ENCODE measurements at regions not wholly inside any gene's neighbourhood (a gene's known extent, or its start where the extent isn't known, plus 50 kb on each side); places are given as distances from the start of the nearest gene placed in this dataset.

GRCh38 chr2:220057916-220058315 lies 430.5 kb downstream of the SLC4A3 start:
- intact Hi-C loops (cut with micrococcal nuclease), result no loop called here
- ATAC-seq, result no peak
- DNase-seq, result no peak

GRCh38 chr2:220064111-220065030 lies 436.9 kb downstream of the SLC4A3 start:
- DNase-seq (no peak), ATAC-seq (no peak)
- intact Hi-C loops (cut with micrococcal nuclease), result no loop called here

- ATAC-seq, result no peak
- intact Hi-C loops (cut with micrococcal nuclease), result no loop called here
- DNase-seq, result no peak
Measured at GRCh38 chr2:220065581-220065980, 438.2 kb downstream of the SLC4A3 start.

GRCh38 chr2:220068846-220069245 lies 441.4 kb downstream of the SLC4A3 start:
- ATAC-seq, result no peak

GRCh38 chr2:220070349-220070748 lies 442.9 kb downstream of the SLC4A3 start:
- intact Hi-C loops (cut with micrococcal nuclease), result no loop called here
- DNase-seq (no peak), ATAC-seq (no peak)

More at GRCh38 chr2:220068846-220069245, 441.4 kb downstream of the SLC4A3 start:
- intact Hi-C loops (cut with micrococcal nuclease), result no loop called here
- no peak for DNase-seq

GRCh38 chr2:220071696-220072095 lies 444.3 kb downstream of the SLC4A3 start:
- no peak for ATAC-seq

GRCh38 chr2:220072669-220073220 lies 445.3 kb downstream of the SLC4A3 start:
- ATAC-seq, result no peak
- intact Hi-C loops (cut with micrococcal nuclease), result no loop called here
- no peak for DNase-seq

More at GRCh38 chr2:220071696-220072095, 444.3 kb downstream of the SLC4A3 start:
- DNase-seq, result no peak
- intact Hi-C loops (cut with micrococcal nuclease), result no loop called here

- ATAC-seq, result no peak
- DNase-seq, result no peak
- intact Hi-C loops (cut with micrococcal nuclease), result no loop called here
Measured at GRCh38 chr2:220075835-220076234, 448.4 kb downstream of the SLC4A3 start.

GRCh38 chr2:220076734-220077133 lies 449.3 kb downstream of the SLC4A3 start:
- intact Hi-C loops (cut with micrococcal nuclease), result no loop called here
- no peak for DNase-seq
- ATAC-seq, result peak; percentile 88

- intact Hi-C loops (cut with micrococcal nuclease), result no loop called here
- ATAC-seq (peak; percentile 71), DNase-seq (no peak)
Measured at GRCh38 chr2:220077488-220077887, 450.1 kb downstream of the SLC4A3 start.

GRCh38 chr2:220078439-220078838 lies 451.0 kb downstream of the SLC4A3 start:
- intact Hi-C loops (cut with micrococcal nuclease), result no loop called here
- DNase-seq, result peak; percentile 30
- peak; percentile 75 for ATAC-seq

GRCh38 chr2:220079595-220079994 lies 452.2 kb downstream of the SLC4A3 start:
- intact Hi-C loops (cut with micrococcal nuclease), result no loop called here
- DNase-seq, result no peak
- ATAC-seq, result no peak

GRCh38 chr2:220081171-220081570 lies 453.7 kb downstream of the SLC4A3 start:
- DNase-seq (no peak), ATAC-seq (no peak)
- intact Hi-C loops (cut with micrococcal nuclease), result no loop called here

- ATAC-seq, result no peak
- DNase-seq, result no peak
- intact Hi-C loops (cut with micrococcal nuclease), result no loop called here
Measured at GRCh38 chr2:220090050-220090449, 462.6 kb downstream of the SLC4A3 start.

- ATAC-seq (no peak), DNase-seq (no peak)
- intact Hi-C loops (cut with micrococcal nuclease), result no loop called here
Measured at GRCh38 chr2:220096406-220096805, 469.0 kb downstream of the SLC4A3 start.

GRCh38 chr2:220101980-220102379 lies 474.6 kb downstream of the SLC4A3 start:
- ATAC-seq, result no peak
- DNase-seq, result no peak
- intact Hi-C loops (cut with micrococcal nuclease), result no loop called here

GRCh38 chr2:220103596-220103995 lies 476.2 kb downstream of the SLC4A3 start:
- ATAC-seq (no peak), DNase-seq (no peak)
- intact Hi-C loops (cut with micrococcal nuclease), result no loop called here

GRCh38 chr2:220104871-220105351 lies 477.5 kb downstream of the SLC4A3 start:
- intact Hi-C loops (cut with micrococcal nuclease), result no loop called here
- DNase-seq (peak; percentile 51), ATAC-seq (peak; percentile 91)

GRCh38 chr2:220106065-220106464 lies 478.6 kb downstream of the SLC4A3 start:
- ATAC-seq (no peak), DNase-seq (no peak)
- intact Hi-C loops (cut with micrococcal nuclease), result no loop called here

- ATAC-seq, result no peak
- DNase-seq, result no peak
- intact Hi-C loops (cut with micrococcal nuclease), result no loop called here
Measured at GRCh38 chr2:220107380-220107791, 480.0 kb downstream of the SLC4A3 start.

GRCh38 chr2:220114443-220114842 lies 487.0 kb downstream of the SLC4A3 start:
- no peak for ATAC-seq
- intact Hi-C loops (cut with micrococcal nuclease), result no loop called here

More at GRCh38 chr2:220114443-220114842, 487.0 kb downstream of the SLC4A3 start:
- DNase-seq, result no peak

Measured in left ventricle myocardium superior (tissue), 1 donor.